T47D (cell line): ENCODE measurements at regions not wholly inside any gene's neighbourhood (a gene's known extent, or its start where the extent isn't known, plus 50 kb on each side); places are given as distances from the start of the nearest gene placed in this dataset.

Experiments used
- DNase-seq, 2 experiments: peaks; one replicate each; pipeline versions ENCODE4 v3.0.0 to v3.0.0-alpha.2; 2011 to 2012; ENCODE audit warnings: low read depth in 1 of 2, low spot score in 1 of 2
- JUND ChIP-seq: IDR thresholded peaks from 2 replicates; pipeline ENCODE4 v1.6.1; 2012; ENCODE audit warnings: low read depth
- in situ Hi-C: cut with HindIII; loops from 2 replicates; pipeline ENCODE4 v1.10.0; 2016; ENCODE audit warnings: low sequenced_read_pairs, low pct_unique_long_range_greater_than_20kb

DNA sequence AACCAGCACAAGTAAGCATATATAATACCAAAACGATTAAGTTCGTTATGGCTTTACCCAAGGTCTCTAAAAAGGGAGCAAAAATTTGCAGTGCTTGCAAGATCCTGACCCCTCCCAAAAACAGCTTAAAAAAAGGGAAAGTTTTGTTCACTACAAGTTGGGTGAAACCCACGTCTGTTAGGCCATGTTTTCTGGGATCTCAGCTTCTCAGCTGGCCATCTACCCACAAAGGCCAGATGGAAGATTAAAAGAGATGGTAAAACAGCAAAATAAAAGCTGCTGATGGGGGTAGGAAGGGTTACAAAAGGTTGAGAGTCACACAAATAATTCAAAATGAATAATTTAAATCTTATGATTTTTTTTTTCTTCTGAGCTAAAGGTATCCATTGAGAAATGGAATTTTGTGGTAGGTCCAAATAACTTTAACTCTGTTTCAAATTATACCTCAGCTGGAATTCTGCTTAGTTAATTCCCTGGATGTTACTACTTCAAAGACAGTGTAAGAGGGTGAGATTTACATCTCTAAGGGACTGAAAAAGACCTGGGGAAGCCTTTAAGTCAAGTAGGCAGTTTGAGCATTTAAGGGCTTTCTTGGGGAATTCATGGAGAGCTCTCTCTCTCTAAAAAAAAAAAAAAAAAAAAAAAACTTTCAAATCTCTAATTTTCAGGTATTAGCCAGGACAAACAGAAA is 185.6 kb upstream of the NAV3 start:
- no peak for TF ChIP-seq JUND
- in situ Hi-C loops = no loop called here
- DNase-seq = no peak

DNA sequence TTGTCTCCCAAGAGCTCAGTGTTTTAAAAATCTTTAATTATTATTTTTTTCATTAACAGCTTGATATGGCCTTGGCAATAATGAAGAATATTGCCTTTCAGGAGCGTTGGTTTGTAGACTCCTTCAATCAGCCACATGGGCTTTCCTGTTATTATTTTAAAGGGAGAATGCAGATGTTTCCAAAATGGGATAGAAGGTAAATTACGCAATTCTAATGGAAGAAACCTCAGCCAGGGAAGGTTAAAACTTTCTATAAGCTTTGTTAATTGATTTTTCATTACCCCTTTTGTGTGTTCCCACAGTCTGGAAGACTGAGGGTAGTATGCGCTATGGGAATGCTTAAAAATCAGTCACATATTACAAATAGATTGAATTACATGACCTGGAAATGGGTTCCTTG is 188.4 kb upstream of the NAV3 start:
- TF ChIP-seq JUND = no peak
- in situ Hi-C loops = no loop called here
- DNase-seq = no peak

GRCh38 chr12:77640356-77640755 is 190.3 kb upstream of the NAV3 start:
- DNase-seq = no peak
- no peak for TF ChIP-seq JUND
- in situ Hi-C loops = no loop called here

DNA sequence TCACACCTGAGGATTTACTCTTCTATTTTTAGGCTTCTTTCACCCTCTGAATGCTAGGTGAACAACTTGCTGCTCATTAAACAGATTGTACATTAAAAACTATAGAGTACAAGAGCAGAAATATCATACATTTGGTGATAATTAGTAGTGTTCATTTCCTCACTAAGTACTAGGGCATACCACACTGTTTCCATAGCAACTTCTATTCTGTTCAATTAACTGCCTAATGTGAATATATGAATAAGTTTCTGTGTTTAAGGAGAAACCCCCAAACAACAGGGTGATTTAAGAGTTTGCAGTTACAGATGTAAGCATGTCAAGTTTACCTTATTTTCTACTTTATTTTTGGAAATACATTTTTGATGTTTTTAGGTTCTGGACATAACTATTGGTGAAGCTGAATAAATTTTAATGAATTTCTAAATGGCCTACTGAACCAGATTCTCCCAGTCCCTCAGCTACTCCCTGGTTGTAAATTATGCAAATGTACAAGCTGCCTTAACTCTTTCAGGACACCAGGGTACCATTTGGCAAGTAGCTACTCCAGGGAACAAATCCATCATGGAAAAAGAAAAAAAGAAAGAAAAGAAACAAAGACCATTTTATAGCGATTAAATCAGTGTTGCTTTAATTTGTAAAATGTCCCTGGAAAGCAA is 199.8 kb upstream of the NAV3 start:
- in situ Hi-C loops = no loop called here
- no peak for TF ChIP-seq JUND
- DNase-seq = no peak

DNA sequence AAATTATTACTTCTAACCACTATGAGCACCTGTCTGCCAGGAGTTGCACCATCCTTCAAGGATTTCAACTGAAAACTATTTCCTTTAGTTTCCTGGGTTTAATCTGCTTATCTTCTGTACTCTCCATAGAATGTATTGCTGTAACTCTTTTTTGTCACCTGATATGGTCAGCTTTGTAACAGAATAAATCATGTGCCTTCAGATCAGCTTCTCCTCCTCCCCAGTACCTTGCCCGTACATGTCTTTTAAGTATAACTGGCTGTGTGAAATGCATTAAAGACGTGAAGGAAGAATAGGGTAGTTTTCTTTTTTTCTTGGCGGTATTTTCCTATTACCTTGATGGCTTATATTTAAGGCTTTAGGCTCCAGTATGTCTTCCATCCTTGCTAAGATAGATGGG is 200.3 kb upstream of the NAV3 start:
- TF ChIP-seq JUND = no peak
- in situ Hi-C loops = no loop called here
- DNase-seq = no peak

DNA sequence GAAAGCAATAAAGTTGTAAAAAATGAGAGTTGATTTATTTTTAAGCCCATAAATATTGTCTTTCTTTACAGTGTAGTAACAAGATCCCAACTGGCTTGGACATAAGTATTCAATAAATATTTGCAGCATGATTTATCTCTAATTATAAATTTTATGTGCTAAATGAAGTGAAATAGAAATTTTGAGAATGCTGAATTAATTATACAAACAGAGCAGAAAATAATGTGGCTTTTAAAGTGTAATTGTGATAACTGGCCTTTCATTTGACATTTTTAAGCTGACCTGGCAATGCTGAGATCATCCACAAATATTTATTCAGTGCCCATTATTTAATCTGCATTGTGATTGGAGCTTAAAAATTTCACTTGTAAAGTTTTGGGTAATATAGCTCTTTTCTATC is 201.6 kb upstream of the NAV3 start:
- DNase-seq = no peak
- in situ Hi-C loops = no loop called here
- TF ChIP-seq JUND = no peak

DNA sequence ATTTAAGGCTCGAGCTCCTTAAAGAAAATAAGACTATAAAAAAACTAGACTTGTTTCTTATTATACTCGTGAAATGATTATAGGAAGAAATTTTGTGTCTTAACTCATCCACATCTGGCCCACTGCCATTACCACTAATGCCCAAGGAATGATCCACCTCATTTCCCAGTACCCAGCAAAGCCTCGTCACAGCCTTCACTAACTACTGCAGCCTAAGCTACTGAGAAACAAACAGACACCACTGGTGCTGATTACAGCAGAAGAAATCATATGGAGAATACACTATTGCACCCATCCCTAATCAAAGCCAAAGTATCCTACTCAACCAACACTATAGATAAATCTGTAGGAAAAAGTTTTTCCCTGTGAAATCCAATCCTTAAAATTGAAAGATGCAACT is 205.3 kb upstream of the NAV3 start:
- no peak for DNase-seq
- no peak for TF ChIP-seq JUND
- in situ Hi-C loops = no loop called here

GRCh38 chr12:77619425-77619824 is 211.3 kb upstream of the NAV3 start:
- no peak for TF ChIP-seq JUND
- in situ Hi-C loops = no loop called here
- DNase-seq = no peak

DNA sequence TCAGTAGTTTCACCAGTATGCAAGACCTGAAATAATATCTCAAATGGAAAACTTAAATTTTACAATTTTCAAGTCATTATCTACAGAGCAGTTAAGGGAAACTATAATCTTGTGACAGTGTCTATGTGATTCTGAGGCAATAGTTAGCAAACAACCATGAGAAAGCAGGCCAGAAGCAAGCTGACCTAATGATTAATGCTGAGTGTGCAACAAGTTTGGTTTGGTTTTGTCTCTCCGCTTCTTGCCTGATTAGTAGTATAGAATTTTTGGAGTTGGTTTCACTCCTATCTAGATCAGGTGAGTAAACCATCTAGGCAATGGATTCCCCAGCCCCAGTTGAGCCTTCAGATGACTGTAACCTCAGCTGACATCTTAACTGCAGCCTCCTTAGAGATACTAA is 212.9 kb upstream of the NAV3 start:
- in situ Hi-C loops = no loop called here
- TF ChIP-seq JUND = no peak
- DNase-seq = no peak

DNA sequence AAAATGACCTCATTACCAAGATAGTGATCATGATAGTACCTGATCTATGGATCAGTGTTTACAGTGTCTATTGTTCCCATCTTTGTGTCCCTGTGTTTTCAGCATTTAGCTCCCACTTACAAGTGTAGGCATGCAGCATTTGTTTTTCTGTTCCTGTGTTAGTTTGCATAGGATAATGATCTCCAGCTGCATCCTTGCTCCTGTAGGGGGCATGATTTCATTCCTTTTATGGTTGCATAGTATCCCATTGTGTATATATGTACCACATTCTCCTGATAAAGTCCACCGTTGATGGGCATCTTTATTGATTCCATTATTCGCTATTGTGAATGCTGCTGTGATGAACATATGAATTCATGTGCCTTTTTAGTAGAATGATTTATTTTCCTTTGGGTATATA is 215.4 kb upstream of the NAV3 start:
- in situ Hi-C loops = no loop called here
- no peak for TF ChIP-seq JUND
- DNase-seq = peak in 1 of 2 experiments; percentile 30

GRCh38 chr12:77613411-77613810 is 217.3 kb upstream of the NAV3 start:
- TF ChIP-seq JUND = no peak
- in situ Hi-C loops = no loop called here
- no peak for DNase-seq

DNA sequence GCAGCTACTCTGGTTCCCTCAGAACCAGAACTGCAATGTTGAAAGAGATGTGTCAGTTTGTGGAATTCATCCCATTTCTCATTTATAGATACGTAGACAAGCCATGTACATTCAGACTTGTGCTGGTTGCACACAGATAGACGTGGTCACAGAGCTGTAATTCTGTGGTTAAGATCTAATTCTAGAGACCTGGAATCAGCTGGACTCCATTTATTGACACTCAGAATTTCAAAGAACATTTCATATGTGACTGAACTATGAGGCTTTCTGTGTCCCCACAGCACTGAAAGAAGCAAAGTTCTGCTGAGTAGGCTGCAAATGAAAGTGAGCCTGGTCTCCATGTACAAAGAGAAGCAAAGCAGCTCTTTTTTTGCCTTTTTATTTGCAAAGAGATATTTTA is 220.2 kb upstream of the NAV3 start:
- TF ChIP-seq JUND = no peak
- in situ Hi-C loops = no loop called here
- no peak for DNase-seq

- no peak for DNase-seq
- TF ChIP-seq JUND = no peak
- in situ Hi-C loops = no loop called here
Measured at GRCh38 chr12:77609016-77609415, 221.7 kb upstream of the NAV3 start.

DNA sequence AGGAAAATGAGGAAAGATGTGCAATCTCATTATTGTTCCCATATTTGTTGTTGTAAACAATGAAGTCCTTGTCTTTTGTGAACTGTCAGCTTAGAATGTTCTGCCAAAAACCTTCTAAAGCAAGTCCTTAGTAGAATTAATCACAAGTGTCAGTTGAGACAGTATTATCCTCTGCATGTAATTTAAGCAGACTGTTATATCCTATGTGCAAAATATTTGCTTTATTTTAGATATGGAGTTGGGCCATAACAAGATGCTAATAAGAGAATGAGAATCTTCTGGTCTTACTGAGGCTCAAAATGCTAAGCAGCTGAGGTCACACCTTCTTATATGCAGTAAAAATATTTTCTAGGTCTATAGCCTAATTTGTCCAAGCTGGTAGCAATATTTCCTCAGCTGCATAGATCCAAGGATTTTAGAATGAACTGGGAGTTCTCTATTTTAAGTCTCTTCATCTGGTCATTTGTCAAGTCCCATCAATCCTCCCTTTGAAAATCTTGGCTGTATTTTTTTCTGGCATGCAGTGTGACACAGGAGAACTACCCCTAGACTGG is 222.3 kb upstream of the NAV3 start:
- in situ Hi-C loops = no loop called here
- no peak for TF ChIP-seq JUND
- DNase-seq = no peak
